Liver (tissue), 8 donors: ENCODE measurements at regions not wholly inside any gene's neighbourhood (a gene's known extent, or its start where the extent isn't known, plus 50 kb on each side); places are given as distances from the start of the nearest gene placed in this dataset.

Source experiments
- DNase-seq: peaks from one replicate; pipeline ENCODE4 v3.0.0-alpha.2; 2017; ENCODE audit warnings: low spot score
- H3K27ac ChIP-seq, 2 donors: one replicate each; pipeline ENCODE4 v1.7.0; 2013; ENCODE audit warnings: inconsistent platforms in 2 of 2, low read length in 2 of 2, control low read depth in 1 of 2, low read depth in 1 of 2, mild to moderate bottlenecking in 1 of 2
- H3K27me3 ChIP-seq, 4 donors: one replicate each; pipeline versions ENCODE4 v1.6.1 to v1.7.0; 2013; ENCODE audit warnings: low read length in 3 of 4, inconsistent platforms in 1 of 4, mild to moderate bottlenecking in 1 of 4, moderate library complexity in 1 of 4; ENCODE audit not compliant: control insufficient read depth in 4 of 4, insufficient read depth in 4 of 4
- H3K36me3 ChIP-seq, 4 donors: one replicate each; pipeline versions ENCODE4 v1.6.1 to v1.7.0; 2013; ENCODE audit warnings: low read length in 3 of 4, mild to moderate bottlenecking in 3 of 4, low read depth in 1 of 4, moderate library complexity in 1 of 4; ENCODE audit not compliant: control insufficient read depth in 4 of 4, insufficient read depth in 3 of 4
- H3K4me1 ChIP-seq, 4 donors: one replicate each; pipeline versions ENCODE4 v1.6.1 to v1.7.0; 2013; ENCODE audit warnings: low read length in 3 of 4, mild to moderate bottlenecking in 3 of 4, moderate library complexity in 1 of 4; ENCODE audit not compliant: control insufficient read depth in 4 of 4, insufficient read depth in 4 of 4
- H3K4me3 ChIP-seq, 3 donors: one replicate each; pipeline versions ENCODE4 v1.6.1 to v1.7.0; 2013; ENCODE audit warnings: low read length in 3 of 3, control low read depth in 1 of 3, low read depth in 1 of 3, mild to moderate bottlenecking in 1 of 3
- H3K9ac ChIP-seq, 2 donors: one replicate each; pipeline ENCODE4 v1.7.0; 2013; ENCODE audit warnings: low read length in 2 of 2, mild to moderate bottlenecking in 2 of 2, moderate library complexity in 2 of 2, control low read depth in 1 of 2, low read depth in 1 of 2
- H3K9me3 ChIP-seq, 4 donors: one replicate each; pipeline versions ENCODE4 v1.6.1 to v1.7.0; 2013; ENCODE audit warnings: low read length in 3 of 4; ENCODE audit not compliant: control insufficient read depth in 4 of 4
- ATF3 ChIP-seq: IDR thresholded peaks from 2 replicates; pipeline ENCODE4 v1.6.1; 2016; ENCODE audit warnings: antibody characterized with exemption
- CTCF ChIP-seq: fragments of 150-350 bp; IDR thresholded peaks from 2 replicates; pipeline ENCODE4 v1.5.1; 2017; ENCODE audit warnings: improper control_type of control experiment, low read depth, low read length; ENCODE audit not compliant: missing input control
- FOXA1 ChIP-seq: IDR thresholded peaks from 2 replicates; pipeline ENCODE4 v1.6.1; 2016; ENCODE audit warnings: antibody characterized with exemption
- FOXA2 ChIP-seq: IDR thresholded peaks from 2 replicates; pipeline ENCODE4 v1.6.1; 2016; ENCODE audit warnings: antibody characterized with exemption
- GABPA ChIP-seq, 2 donors: IDR thresholded peaks in 1 of 2; conservative IDR thresholded peaks in 1 of 2; 2 replicates each; pipeline ENCODE4 v1.6.1; 2016; ENCODE audit warnings: antibody characterized with exemption in 2 of 2, mild to moderate bottlenecking in 1 of 2, moderate library complexity in 1 of 2
- HNF4A ChIP-seq, 2 donors: conservative IDR thresholded peaks; 2 replicates each; pipeline ENCODE4 v1.6.1; 2016; ENCODE audit warnings: antibody characterized with exemption in 2 of 2, mild to moderate bottlenecking in 2 of 2
- HNF4G ChIP-seq: IDR thresholded peaks from 2 replicates; pipeline ENCODE4 v1.6.1; 2016; ENCODE audit warnings: antibody characterized with exemption
- JUND ChIP-seq, 2 donors: IDR thresholded peaks; 2 replicates each; pipeline ENCODE4 v1.6.1; 2016; ENCODE audit warnings: antibody characterized with exemption in 2 of 2
- MAX ChIP-seq: IDR thresholded peaks from 2 replicates; pipeline ENCODE4 v1.6.1; 2016; ENCODE audit warnings: antibody characterized with exemption
- NR2F2 ChIP-seq: IDR thresholded peaks from 2 replicates; pipeline ENCODE4 v1.6.1; 2016; ENCODE audit warnings: antibody characterized with exemption
- RAD21 ChIP-seq, 2 donors: IDR thresholded peaks; 2 replicates each; pipeline ENCODE4 v1.6.1; 2016; ENCODE audit warnings: antibody characterized with exemption in 2 of 2, mild to moderate bottlenecking in 2 of 2
- REST ChIP-seq: IDR thresholded peaks from 2 replicates; pipeline ENCODE4 v1.6.1; 2016; ENCODE audit warnings: antibody characterized with exemption, mild to moderate bottlenecking
- RXRA ChIP-seq, 2 donors: IDR thresholded peaks; 2 replicates each; pipeline ENCODE4 v1.6.1; 2017 to 2018; ENCODE audit warnings: antibody characterized with exemption in 2 of 2, mild to moderate bottlenecking in 1 of 2
- SP1 ChIP-seq: IDR thresholded peaks from 2 replicates; pipeline ENCODE4 v1.6.1; 2018; ENCODE audit warnings: antibody characterized with exemption, mild to moderate bottlenecking
- TAF1 ChIP-seq: conservative IDR thresholded peaks from 2 replicates; pipeline ENCODE4 v1.6.1; 2016; ENCODE audit warnings: antibody characterized with exemption, mild to moderate bottlenecking
- YY1 ChIP-seq: IDR thresholded peaks from 2 replicates; pipeline ENCODE4 v1.6.1; 2016; ENCODE audit warnings: antibody characterized with exemption, mild to moderate bottlenecking
- ZBTB33 ChIP-seq: IDR thresholded peaks from 2 replicates; pipeline ENCODE4 v1.6.1; 2016; ENCODE audit warnings: antibody characterized with exemption
- whole genome bisulfite sequencing: extraction: QIAGEN DNeasy Blood & Tissue Kit; methylation state at CpG from one replicate; pipeline ENCODE4 v1.1.7; 2013; 5-methylcytosine and 5-hydroxymethylcytosine counted together
- donor health status: healthy.
- donor health status: healthy.
- donor health status: healthy.
- donor health status: healthy.
- donor health status: healthy.

- TF ChIP-seq ATF3 (no peak), FOXA1 (no peak), TAF1 (no peak), GABPA (IDR thresholded peaks at IDR 0.05 in 1 of 2, conservative IDR thresholded peaks at IDR 0.05 in 1 of 2) (no peak), RXRA (IDR thresholded peaks at IDR 0.05) (no peak), ZBTB33 (no peak), SP1 (no peak)
- Histone ChIP-seq H3K9me3 (no peaks in the 10 kb centered on the region), H3K27me3 (no peaks in the 10 kb centered on the region), H3K4me3 (no peak overlapping the region), H3K9ac (no peak overlapping the region), H3K4me1 (peaks cover 0 to 6% (median 0%) of the 10 kb centered on the region in 4 donors), H3K36me3 (no peaks in the 10 kb centered on the region), H3K27ac (no peak overlapping the region)
- 82% methylated on average over 3 of the region's 3 CpGs for WGBS
- DNase-seq: no peak
Measured at GRCh38 chr2:161067846-161068350, 92.3 kb upstream of the TANK start.

- Histone ChIP-seq H3K9ac (no peak overlapping the region), H3K36me3 (no peaks in the 10 kb centered on the region), H3K9me3 (no peaks in the 10 kb centered on the region), H3K4me1 (peaks cover 0 to 3% (median 0%) of the 10 kb centered on the region in 4 donors), H3K4me3 (no peak overlapping the region), H3K27ac (no peak overlapping the region), H3K27me3 (no peaks in the 10 kb centered on the region)
- no peak for DNase-seq
- TF ChIP-seq NR2F2 (no peak), JUND (IDR thresholded peaks at IDR 0.05) (no peak), RAD21 (IDR thresholded peaks at IDR 0.05) (no peak), CTCF (no peak), YY1 (no peak), FOXA1 (no peak), FOXA2 (no peak), HNF4G (no peak), MAX (no peak), ATF3 (no peak), GABPA (IDR thresholded peaks at IDR 0.05 in 1 of 2, conservative IDR thresholded peaks at IDR 0.05 in 1 of 2) (no peak), TAF1 (no peak), ZBTB33 (no peak), SP1 (no peak), REST (no peak), HNF4A (conservative IDR thresholded peaks at IDR 0.05) (no peak)
- WGBS: 71% methylated on average over 1 of the region's 1 CpG
Measured at GRCh38 chr2:161068670-161069069, 91.6 kb upstream of the TANK start.
